GM10847 (cell line): ENCODE measurements at regions not wholly inside any gene's neighbourhood (a gene's known extent, or its start where the extent isn't known, plus 50 kb on each side); places are given as distances from the start of the nearest gene placed in this dataset.

Experiments
- POLR2A ChIP-seq: IDR thresholded peaks from 2 replicates; pipeline ENCODE4 v1.6.1; 2011; ENCODE audit not compliant: insufficient read length; ENCODE audit errors: extremely low read depth

DNA sequence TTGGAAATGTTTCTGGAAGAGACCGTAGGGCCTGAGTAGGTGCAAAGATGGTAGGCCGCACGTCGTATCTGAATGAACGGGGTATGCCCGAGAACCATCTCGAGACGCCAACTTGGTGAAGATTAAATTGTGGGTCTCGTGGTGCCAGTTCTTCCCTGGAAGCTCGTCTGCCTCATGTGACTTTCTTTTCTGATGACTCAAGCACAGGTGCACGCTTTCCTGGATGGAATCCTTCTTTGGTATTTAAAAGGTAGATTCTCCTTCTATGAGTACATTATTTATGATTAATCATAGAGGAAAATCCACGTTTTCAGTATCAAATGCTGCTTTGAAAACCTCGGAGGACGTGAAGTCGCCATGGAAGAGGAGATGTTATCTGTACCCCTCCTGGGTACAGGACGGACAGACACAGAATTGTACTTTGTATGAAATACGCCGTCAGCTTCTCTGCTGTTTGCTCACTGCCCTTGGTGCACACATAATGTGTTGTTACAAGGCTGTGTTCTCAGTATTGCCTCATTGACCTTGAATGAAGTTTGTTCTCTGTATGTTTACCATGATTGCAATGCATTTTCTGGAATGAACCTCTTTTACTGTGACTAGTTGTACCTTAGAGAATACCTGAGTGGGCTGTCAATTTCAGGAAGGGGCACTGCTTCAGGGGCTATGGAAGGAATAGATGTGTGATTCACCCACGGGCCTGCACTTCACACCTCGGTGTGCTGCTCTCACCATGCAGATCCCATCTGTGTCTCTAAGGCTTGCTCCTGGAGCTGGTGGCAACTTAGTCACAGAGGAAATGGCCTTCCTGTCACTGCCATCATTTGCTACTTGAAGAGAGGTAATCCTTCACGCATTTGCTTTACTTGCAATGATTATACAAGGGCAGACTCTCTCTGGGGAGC lies 137.3 kb upstream of the RTL1 start:
- TF ChIP-seq POLR2A, result no peak

DNA sequence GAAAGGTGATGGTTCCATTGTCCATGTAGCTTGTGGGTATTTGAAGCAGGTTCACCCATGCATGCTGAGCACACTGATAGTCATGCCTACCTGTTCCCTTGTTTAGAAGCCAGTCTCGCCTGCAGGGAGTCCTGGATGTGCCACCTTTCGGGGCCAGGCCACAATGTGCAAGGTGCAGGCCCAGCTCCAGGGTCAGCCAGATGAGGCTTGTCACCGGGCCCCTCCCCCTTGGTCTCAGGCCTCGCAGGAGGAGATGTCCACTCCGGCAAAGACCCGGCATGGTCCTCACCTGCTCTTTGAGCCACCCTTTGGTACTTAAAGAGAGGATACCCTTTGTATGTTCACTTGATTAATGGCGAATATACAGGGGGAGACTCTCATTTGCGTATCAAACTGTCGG lies 140.4 kb upstream of the RTL1 start:
- TF ChIP-seq POLR2A, result no peak

DNA sequence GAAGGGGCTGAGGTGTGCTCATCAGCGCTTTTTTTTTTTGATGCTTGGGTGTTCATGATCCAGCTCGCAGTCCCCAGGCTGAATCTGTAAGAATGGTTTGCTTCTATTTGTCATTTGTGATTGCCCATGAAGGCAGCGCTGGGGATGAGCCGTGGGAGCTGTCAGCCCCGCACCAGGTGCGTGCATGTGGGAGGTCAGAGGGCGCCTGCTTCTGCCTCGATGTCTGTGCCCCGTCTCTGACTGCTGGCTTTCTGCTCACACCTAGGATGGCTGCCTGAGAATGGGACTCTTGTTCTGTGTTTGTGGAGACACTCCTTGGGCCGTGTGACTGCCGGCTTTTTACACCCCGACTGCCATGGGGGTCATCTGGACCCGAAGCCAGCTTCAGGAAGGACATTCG lies 141.2 kb upstream of the RTL1 start:
- no peak for TF ChIP-seq POLR2A

DNA sequence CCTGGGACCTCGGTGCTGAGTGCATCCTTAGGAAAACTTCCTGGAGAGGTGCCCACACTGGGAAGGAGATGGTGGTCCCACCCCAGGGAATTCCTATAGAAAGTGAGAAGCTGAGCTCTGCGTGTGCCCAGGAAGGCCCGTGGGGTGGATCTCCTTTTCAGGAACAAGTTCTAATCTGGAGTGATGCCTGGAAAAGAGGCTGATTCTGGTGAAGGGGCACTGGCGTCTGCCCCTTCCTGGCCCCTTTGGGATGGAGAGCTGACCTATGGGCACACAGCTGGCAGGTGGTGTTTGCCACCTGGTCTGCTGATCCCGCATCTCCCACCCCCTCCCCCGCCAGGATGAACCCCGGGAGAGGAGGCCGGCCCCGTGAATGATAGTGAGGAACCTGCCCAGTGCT lies 142.0 kb upstream of the RTL1 start:
- TF ChIP-seq POLR2A, result no peak

DNA sequence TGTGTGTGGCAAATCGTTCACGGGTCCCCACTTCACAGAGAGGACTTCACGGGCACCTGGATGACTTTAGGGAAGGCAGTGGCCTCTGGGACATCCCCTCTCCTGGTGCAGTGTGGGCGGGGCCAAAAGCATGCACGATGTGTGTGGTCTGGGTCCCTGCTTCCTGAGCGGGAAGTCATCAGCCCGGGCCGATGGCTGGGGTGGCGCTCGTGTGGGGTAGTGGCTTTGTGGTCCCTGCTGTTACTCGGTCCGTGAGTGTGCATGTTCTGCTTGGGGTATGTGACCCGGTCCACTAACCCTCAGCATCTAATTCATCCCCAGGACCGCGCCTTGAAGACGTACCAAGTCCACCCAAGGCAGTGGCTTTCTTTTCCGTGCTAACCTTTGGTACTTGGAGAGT lies 142.5 kb upstream of the RTL1 start:
- no peak for TF ChIP-seq POLR2A

DNA sequence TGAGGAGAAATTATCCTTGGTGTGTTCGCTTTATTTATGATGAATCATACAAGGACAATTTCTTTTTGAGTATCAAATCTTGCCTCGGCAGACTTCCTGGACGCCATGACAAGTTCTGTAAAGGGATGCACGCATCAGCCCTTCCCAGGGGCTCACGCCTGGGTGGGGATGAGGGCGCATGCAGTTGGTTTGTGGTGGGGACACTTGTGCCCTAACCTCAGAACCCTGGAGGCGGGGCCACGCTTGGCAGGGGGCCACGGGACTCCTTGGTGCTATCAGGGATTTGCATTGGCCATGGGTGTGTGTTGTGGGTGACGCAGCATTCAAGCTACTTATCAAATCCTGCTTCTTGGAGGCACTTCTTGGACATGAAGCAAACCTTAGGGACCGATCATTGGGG lies 143.8 kb upstream of the RTL1 start:
- TF ChIP-seq POLR2A, result no peak

DNA sequence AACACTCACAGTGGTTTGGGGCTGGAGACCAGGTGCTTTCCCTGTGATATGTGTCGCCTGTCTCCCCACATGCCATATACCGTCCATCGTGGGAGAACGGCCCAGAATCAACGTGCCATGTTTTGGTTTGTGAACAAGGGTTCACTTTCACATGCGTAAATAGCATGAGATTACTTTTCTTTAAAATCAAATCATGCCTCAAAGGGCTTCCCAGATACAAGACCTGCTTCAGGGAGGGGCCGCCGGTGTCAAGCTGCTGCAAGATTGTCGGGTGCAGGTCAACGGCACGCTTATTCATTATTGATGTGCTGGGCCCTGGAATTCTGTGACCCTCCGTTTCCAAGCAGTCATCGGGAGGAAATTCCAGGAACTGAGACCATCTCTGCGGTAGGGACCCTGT lies 145.2 kb upstream of the RTL1 start:
- TF ChIP-seq POLR2A, result no peak

DNA sequence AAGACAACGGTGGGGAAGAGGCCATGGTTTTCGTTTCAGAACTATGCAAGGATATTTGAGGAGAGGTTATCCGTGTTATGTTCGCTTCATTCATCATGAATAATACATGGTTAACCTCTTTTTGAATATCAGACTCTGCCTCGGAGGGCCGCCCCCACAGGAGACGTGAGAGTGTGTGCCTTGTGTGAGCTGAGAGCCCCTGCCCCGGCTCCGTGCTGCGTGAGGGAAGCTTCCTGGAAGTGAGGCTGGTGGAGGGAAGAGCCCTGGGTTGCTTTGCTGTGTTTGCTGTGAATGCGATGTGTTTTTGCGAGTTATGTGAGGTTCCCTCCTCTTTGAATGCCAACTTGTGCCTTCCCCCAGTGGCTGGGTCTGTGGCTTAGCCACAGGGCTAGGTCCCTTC lies 146.0 kb upstream of the RTL1 start:
- TF ChIP-seq POLR2A, result no peak

DNA sequence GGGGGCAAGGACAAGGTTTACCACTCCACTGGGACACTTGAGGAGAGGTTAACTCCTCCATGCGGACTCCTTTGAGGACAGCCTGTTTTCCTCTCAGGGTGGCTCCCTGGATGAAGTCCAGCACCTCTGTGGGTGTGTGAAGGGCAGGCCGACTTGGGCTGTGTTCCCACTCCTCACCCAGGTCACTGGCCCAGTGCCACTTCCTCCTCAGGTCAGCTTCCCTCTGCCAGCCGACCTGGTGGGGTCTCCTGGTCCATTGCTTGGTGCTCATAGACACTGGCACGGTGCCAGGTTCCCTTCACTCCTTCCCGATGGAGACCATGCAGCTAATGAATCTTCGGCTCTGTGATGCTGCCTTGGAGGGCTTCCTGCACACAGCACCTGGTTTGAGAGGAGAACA lies 146.4 kb upstream of the RTL1 start:
- no peak for TF ChIP-seq POLR2A

DNA sequence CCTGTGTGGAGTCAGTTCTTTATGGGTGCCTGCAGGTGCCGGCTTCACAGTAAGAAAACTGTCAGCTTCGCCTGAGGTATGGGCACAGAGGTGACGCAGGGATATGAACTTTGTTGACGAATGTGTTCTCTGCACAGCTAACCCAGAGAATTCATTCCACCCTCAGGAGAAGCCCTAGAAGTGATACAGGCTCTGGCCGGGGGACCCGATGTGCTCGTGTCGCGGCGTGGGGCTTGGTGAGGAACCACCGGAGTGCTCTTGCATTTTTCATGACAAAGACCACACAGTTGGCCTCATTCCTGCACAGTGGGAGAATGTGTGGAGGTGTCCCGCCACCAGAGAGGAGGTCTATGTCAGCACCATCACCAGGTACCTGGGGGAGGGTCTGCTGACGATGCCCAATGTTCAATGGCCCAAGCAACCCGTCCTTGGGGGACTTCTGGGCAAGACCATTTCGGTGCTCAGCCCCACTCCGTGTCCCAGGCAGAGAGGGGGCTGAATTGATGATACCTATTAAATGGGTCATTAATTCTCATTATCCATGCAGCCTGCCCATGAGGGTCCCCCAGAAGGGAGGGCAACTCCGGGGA lies 147.5 kb upstream of the RTL1 start:
- TF ChIP-seq POLR2A, result no peak

DNA sequence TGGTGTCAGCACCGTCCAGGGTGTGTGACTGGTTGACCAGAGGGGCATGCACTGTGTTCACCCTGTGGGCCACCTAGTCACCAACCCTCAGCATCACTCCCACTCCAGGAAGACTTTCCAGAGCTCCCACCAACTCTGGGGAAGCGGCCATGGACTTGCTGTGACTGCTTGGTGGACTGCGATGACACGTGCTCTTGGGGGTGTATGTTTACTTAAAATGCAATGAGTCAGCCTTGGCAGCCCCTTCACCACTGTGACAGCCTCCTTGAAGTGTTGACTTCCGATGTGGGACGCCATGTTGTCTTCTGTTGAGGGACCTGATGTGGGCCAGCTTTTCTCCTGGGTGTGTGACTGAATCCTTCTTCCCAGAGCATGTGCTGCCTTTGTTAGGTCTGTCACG lies 151.1 kb upstream of the RTL1 start:
- no peak for TF ChIP-seq POLR2A

DNA sequence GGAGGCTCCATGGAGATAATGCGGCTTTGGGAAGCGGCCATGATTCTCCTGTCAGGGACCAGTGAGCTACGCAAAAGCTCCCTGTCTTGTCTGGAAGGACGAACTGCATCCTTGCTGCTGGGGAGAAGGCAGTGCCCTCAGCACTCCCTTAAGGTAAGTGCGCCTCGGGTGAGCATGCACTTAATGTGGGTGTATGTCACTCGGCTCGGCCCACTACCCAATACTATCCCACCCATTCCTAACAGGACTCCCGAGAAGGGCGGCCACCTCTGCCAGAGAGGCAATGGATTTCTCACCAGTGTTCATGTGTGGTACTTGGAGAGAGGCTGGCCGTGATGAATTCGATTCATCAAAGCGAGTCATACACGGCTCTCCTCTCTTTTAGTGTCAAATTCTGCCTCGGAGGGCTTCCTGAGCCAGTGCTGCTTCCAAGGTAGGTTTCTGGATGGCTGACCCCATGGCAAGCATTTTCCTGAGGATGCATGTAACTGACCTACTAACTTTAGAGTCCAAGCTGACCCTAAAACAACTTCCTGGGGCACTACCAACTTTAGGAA lies 151.7 kb upstream of the RTL1 start:
- TF ChIP-seq POLR2A, result no peak

DNA sequence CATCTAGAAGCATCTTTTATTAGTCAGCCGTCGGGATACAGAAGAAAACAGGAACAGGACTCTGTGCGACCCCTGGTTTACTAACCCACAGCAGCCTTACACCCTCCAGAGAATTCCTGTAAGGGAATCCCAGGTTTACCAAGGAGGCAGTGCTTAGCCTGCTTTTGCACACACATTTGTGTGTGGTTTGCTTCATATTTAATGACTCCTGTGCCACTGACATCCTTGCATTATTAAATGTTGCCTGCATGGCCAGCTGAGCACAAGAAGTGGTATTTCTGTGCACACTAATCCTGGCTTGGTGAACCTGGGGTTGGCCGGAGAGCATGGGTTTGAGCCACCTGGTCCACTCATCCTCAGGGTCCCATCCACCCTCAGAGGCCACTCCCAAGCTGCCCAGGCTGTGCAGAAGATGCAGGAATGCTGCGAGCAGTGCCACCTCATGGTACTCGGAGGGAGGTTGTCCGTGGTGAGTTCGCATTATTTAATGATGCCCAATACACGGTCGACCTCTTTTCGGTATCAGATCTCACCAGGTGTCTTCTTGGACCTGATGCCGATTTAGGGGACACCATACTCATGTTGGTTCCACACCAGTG lies 152.4 kb upstream of the RTL1 start:
- no peak for TF ChIP-seq POLR2A

DNA sequence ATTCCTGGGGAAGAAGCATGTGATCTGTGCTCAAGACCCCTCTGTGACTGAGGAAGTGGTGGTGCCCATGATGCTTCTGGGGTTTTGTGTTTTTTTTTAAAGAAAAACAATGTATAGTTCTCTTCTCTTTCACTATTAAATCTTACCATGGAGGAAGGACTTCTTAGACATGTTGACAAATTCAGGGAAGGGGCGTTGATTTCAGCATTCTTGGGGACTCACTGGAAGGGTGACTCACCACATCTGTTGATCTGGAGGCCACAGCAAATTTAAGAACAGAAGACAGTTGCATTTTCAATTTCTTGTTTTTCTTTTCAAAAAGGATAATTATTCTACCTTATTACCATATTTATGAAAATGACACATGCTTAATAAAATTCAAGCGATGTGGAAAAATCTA lies 152.9 kb upstream of the RTL1 start:
- TF ChIP-seq POLR2A, result no peak

DNA sequence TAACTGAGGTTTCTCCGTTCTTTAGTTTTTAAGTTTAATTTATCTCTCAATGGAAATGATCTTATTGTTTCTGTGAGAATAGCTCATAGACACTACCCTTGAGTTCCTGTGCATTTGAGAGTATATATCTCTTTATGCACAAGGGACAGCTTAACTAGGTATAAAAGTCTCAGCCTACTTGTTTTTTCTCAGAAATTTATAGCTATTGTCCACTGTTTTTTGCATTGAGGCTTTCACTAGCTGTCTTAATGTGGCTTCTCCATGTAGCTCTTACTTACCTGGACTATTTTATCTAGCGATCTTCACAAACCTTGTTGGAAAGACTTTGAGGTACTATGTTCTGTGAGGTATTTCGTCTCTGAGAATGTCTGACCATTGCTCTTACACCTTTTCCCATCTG lies 153.9 kb upstream of the RTL1 start:
- no peak for TF ChIP-seq POLR2A

DNA sequence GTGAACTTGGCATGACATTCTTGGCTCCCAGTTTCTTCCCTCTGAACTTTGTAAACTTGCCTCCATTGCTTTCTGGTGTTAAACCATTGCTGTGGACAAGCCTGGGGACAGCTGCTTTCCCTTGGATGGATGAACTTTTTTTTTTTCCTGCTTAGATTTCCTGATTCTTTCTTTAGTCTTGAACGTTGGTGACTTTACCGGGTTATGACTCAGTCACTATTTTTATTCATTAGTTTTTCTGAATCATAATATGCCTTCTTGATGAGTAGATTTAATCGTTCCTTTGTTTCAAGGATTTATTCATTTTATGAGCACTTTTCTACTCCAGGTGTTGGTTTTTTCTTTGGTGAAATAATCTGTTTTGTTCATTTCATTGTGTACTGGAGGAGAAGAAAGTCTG lies 155.0 kb upstream of the RTL1 start:
- no peak for TF ChIP-seq POLR2A
